Choroid plexus epithelial cell (primary cell): ENCODE measurements at regions not wholly inside any gene's neighbourhood (a gene's known extent, or its start where the extent isn't known, plus 50 kb on each side); places are given as distances from the start of the nearest gene placed in this dataset.

ENCODE experiments used
- DNase-seq: peaks from one replicate; pipeline ENCODE4 v3.0.0-alpha.2; 2010; ENCODE audit warnings: low read depth
- H3K4me3 ChIP-seq: 2 replicates; pipeline ENCODE4 v1.5.1; 2011; ENCODE audit warnings: low read depth, mild to moderate bottlenecking, control low read depth, low read length, moderate library complexity
- CTCF ChIP-seq: conservative IDR thresholded peaks from 2 replicates; pipeline ENCODE4 v1.5.1; 2011; ENCODE audit warnings: low read depth, mild to moderate bottlenecking, control low read depth, inconsistent platforms, low read length, moderate library complexity

- DNase-seq: no peak
- TF ChIP-seq CTCF: no peak
- no peak overlapping the region for H3K4me3 ChIP-seq
Measured at GRCh38 chr2:164234074-164234473, 387.2 kb downstream of the GRB14 start.

- no peak for TF ChIP-seq CTCF
- DNase-seq: no peak
- no peak overlapping the region for H3K4me3 ChIP-seq
Measured at GRCh38 chr2:164224007-164224406, 397.3 kb downstream of the GRB14 start.

GRCh38 chr2:164221473-164221872 is 399.8 kb downstream of the GRB14 start:
- no peak for DNase-seq
- no peak overlapping the region for H3K4me3 ChIP-seq
- TF ChIP-seq CTCF: no peak

- H3K4me3 ChIP-seq: no peak overlapping the region
- TF ChIP-seq CTCF: no peak
- no peak for DNase-seq
Measured at GRCh38 chr2:164220265-164220664, 401.0 kb downstream of the GRB14 start.

- H3K4me3 ChIP-seq: no peak overlapping the region
- DNase-seq: no peak
- no peak for TF ChIP-seq CTCF
Measured at GRCh38 chr2:164213916-164214315, 407.4 kb downstream of the GRB14 start.

GRCh38 chr2:164205347-164205746 is 415.9 kb downstream of the GRB14 start:
- H3K4me3 ChIP-seq: no peak overlapping the region
- no peak for TF ChIP-seq CTCF
- DNase-seq: peak; percentile 90

GRCh38 chr2:164203131-164203530 is 418.2 kb downstream of the GRB14 start:
- no peak for DNase-seq
- no peak overlapping the region for H3K4me3 ChIP-seq
- no peak for TF ChIP-seq CTCF
